ENCODE measurements at regions not wholly inside any gene's neighbourhood (a gene's known extent, or its start where the extent isn't known, plus 50 kb on each side); places are given as distances from the start of the nearest gene placed in this dataset.
"Not testable (repeated sequence)": the region's sequence is repeated elsewhere in the genome, so short reads cannot be mapped to it uniquely, and the experiment has no call there.

GRCh38 chr6:67541586-67541985, 1093.5 kb upstream of the ADGRB3 start:
- DNase-seq (ENCODE audit: low spot score) = no peak

- no peak for DNase-seq (ENCODE audit: low spot score)
These were observed 1097.0 kb upstream of the ADGRB3 start for GRCh38 chr6:67538032-67538431.

DNA sequence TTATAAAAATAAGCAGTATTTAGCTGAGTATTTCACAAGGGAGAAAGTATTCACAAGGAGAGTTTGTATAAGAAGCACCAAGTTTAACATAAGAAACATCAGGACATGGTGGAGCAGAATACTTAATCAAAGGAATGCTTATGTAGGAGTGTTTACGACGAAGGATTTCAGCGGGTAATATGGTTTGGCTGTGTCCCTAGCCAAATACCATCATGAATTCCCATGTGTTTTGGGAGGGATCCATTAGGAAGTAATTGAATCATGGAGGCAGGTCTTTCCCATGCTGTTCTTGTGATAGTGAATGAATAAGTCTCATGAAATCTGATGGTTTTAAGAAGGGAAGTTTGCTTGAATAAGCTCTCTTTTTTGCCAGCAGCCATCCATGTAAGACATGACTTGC, 1099.1 kb upstream of the ADGRB3 start:
- no peak for DNase-seq (ENCODE audit: low spot score)

GRCh38 chr6:67506352-67506751, 1128.7 kb upstream of the ADGRB3 start:
- no peak for DNase-seq (ENCODE audit: low spot score)

DNA sequence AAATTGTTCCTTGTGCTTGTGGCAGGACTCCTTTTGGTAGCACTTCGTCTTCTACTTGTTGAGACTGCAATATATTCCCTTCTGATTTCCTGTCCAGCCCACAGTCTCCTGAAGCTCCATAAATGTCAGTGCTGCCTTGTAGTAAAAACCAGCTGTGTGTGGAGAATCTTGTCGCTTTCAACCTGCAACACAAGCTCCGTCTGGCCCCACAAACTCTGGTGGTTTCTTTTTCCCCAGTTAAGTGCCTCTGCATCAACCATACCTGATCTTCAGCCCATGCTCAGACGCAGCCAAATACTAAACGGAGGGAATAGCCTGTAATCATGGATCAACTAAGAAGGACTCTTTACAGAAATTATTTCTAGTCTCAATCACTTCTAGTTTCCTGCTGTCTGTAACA, 1133.3 kb upstream of the ADGRB3 start:
- no peak for DNase-seq (ENCODE audit: low spot score)

DNA sequence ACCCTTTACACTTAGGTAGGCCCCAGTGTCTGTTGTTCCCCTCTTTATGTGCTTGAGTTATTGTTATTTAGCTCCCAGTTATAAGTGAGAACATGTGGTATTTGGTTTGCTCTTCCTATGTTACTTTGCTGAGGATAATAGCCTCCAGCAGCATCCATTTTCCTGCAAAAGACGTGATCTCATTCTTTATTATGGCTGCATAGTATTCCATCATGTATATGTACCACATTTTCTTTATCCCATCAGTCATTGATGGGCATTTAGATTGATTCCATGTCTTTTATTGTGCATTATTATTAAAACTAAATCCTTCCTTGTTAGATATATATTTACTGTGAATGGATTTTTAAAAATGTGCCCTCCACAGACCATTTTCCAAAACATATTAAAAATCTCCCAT, 1137.3 kb upstream of the ADGRB3 start:
- no peak for DNase-seq (ENCODE audit: low spot score)

DNA sequence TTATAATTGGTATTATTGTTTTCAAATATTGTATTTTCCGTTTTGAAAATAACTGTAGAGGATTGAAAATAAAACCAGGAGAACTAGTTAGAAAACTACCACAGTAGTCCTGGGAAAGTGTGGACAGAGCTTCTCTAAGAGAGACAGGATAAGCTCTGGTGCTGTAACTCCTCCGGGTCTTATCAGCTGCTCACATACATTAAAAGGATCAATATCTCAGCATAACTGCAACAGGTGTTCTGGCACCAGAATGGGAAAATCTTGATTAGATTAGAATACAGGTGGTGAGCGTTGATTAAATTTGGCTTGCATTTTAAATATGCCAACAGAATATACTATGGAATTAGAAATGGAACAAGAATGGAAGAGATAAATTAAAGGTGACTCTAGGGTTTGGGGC, 1138.9 kb upstream of the ADGRB3 start:
- DNase-seq (ENCODE audit: low spot score) = no peak

- DNase-seq (ENCODE audit: low spot score) = no peak
These were observed 1141.4 kb upstream of the ADGRB3 start for GRCh38 chr6:67493682-67494081.

DNA sequence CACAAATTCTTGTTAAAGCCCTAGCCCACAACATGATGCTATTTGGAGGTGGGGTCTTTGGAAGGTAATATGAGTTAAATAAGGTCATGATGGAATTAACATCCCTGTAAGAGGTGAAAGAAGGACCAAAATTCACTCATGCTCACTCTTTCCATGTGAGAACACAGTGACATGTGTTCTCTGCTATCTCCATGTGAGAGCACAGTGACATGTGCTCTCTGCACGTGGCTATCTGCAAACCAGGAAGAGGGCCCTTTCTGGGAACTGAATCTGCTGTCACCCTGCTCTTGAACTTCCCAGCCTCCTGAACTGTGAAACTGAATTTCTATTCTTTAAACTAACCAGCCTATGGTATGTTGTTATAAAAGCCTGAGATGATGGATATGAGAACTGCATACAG, 1159.4 kb upstream of the ADGRB3 start:
- no peak for DNase-seq (ENCODE audit: low spot score)

- no peak for DNase-seq (ENCODE audit: low spot score)
These were observed 1167.7 kb upstream of the ADGRB3 start for GRCh38 chr6:67467341-67467740.

DNA sequence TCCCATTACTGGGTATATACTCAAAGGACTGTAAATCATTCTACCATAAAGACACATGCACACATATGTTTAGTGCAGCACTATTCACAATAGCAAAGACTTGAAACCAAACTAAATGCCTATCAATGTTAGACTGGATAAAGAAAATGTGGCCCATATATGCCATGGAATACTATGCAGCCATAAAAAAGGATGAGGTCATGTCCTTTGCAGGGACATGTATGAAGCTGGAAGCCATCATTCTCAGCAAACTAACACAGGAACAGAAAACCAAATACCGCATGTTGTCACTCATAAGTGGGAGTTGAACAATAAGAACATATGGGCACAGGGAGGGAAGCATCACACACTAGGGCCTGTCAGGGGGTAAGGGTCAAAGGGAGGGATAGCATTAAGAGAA, 1172.4 kb upstream of the ADGRB3 start:
- not testable (repeated sequence) for DNase-seq (ENCODE audit: low spot score)

DNA sequence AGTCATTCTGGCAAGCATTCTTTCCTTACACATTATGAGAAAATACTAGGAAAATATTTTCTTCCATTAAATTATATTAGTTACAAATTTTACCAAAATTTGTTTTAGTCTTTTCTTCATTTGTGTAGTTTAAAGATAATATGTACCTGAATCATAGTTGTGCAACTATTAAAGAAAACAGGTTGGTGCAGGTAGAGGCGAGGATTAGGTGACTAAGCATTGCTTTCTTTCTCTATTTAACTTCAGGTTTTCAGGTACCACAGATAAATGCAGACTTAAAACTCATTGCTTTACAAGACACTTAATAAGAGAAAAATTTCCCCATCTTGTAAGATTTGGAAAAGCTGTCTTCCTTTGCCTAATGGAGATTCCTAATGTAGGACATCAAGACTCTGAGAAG, 1175.5 kb upstream of the ADGRB3 start:
- DNase-seq (ENCODE audit: low spot score) = no peak

DNA sequence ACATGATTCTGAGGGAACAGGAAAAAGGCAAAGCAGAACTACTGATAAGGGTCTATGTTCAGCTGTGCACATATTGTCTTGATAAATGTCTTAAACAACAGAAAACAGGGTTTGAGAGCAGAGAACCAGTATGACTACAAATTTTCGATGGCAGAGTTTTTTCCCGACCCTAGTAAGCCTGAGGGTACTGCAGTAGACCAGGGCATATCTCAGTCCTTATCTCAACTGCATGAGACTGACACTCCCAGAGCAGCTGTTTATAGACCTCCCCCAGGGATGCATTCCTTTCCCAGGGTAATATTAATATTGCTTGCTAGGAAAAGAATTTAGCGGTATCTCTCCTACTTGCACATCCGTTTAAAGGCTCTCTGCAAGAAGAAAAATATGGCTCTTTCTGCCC, 1176.8 kb upstream of the ADGRB3 start:
- no peak for DNase-seq (ENCODE audit: low spot score)

- no peak for DNase-seq (ENCODE audit: low spot score)
These were observed 1183.2 kb upstream of the ADGRB3 start for GRCh38 chr6:67451874-67452273.

- DNase-seq (ENCODE audit: low spot score) = no peak
These were observed 1184.4 kb upstream of the ADGRB3 start for GRCh38 chr6:67450641-67451040.

DNA sequence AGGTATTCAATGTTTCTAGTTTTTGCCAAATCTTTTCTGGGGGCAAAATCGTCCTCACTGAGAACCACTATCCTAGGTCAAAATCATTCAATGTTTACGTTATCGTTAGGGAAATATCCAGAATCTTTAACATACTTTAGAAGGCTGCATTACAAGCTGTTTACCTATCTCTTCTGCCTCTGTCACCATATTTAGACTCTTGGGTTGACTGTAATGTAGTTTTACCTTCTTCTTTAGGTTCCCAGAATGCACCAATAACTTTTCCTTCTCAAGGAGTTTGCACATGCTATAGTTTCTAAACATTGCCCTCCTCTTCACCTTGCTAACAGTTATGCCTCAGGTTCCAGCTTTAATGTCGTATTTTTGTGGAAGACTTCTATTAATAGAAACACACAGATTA, 1185.5 kb upstream of the ADGRB3 start:
- DNase-seq (ENCODE audit: low spot score) = no peak

- DNase-seq (ENCODE audit: low spot score) = peak; percentile 11
These were observed 1202.0 kb upstream of the ADGRB3 start for GRCh38 chr6:67433124-67433523.

- no peak for DNase-seq (ENCODE audit: low spot score)
These were observed 1204.0 kb upstream of the ADGRB3 start for GRCh38 chr6:67431076-67431475.

- DNase-seq (ENCODE audit: low spot score) = not testable (repeated sequence)
These were observed 1208.4 kb upstream of the ADGRB3 start for GRCh38 chr6:67426686-67427085.

DNA sequence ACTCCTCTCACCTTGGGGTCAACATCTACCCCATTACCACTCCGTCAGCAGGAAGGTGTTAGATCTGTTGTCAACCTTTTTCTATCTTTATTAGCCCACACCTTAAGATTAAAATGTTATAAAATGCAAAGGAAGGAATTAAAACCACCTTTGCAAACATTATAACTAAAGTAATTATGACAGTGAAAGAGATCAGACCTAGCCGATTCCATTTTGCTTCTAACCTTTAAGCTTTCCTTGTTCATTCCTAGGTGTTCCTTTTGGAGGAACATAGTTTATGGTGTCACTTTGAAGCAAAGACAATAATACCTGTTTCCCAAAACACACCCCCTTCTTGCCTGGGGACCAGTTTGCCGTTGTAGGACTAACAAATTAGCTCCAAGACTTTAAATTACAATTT, 1223.0 kb upstream of the ADGRB3 start:
- no peak for DNase-seq (ENCODE audit: low spot score)

GRCh38 chr6:67411036-67411435, 1224.0 kb upstream of the ADGRB3 start:
- DNase-seq (ENCODE audit: low spot score) = no peak

DNA sequence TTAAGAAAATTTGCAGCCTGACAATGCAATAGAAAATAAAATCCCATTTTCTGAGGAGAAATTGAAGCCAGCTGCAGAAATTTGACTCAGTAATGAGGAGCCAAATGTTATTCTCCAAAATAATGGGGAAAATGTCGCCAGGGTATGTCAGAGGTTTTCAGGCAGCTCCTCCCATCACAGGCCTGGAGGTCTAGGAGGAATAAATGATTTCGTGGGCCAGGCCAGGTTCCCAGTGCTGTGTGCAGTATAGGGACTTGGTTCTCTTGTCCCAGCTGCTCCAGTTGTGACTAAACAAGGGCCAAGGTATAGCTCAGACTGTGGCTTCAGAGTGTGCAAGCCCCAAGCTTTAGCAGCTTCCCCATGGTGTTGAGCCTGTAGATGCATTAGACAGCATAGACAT, 1240.8 kb upstream of the ADGRB3 start:
- no peak for DNase-seq (ENCODE audit: low spot score)

DNA sequence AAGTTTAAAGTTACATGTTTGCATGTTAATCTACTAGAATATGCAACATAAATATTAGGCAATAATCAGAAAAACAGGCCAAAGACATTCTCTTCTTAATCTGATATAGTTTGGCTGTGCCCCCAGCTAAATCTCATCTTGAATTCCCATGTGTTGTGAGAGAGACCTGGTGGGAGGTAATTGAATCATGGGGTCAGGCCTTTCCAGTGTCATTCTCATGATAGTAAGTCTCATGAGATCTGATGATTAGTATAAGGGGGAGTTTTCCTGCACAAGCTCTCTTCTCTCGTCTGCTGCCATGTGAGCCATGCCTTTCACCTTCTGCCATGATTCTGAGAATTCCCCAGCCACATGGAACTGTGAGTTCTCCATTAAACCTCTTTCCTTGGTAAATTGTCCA, 1241.7 kb upstream of the ADGRB3 start:
- DNase-seq (ENCODE audit: low spot score) = no peak

GRCh38 chr6:67391955-67392354, 1243.1 kb upstream of the ADGRB3 start:
- no peak for DNase-seq (ENCODE audit: low spot score)

- no peak for DNase-seq (ENCODE audit: low spot score)
These were observed 1265.4 kb upstream of the ADGRB3 start for GRCh38 chr6:67369679-67370078.
